Tibial nerve (tissue), 4 donors: ENCODE measurements at regions not wholly inside any gene's neighbourhood (a gene's known extent, or its start where the extent isn't known, plus 50 kb on each side); places are given as distances from the start of the nearest gene placed in this dataset.

Experiments
- EP300 ChIP-seq, 2 donors: sonication (generic); formaldehyde crosslinking; IDR thresholded peaks; one replicate each; pipeline ENCODE4 v1.6.1; 2017; ENCODE audit warnings: antibody characterized with exemption in 2 of 2, mild to moderate bottlenecking in 1 of 2
- POLR2A ChIP-seq, 2 donors: fragments of 450-650 bp; IDR thresholded peaks; one replicate each; pipeline ENCODE4 v1.6.1; 2017; ENCODE audit warnings: antibody characterized with exemption in 2 of 2, mild to moderate bottlenecking in 2 of 2, moderate library complexity in 2 of 2
- TF ChIP-seq, protein P1 (sequence below), 5 experiments: fragments of 200-600 bp in 3 of 5; fragments of 450-650 bp in 2 of 5; sonication (generic) in 3 of 5; IDR thresholded peaks; one replicate each; pipeline ENCODE4 v1.5.1; 2016 to 2019; ENCODE audit warnings: antibody characterized with exemption in 5 of 5, mild to moderate bottlenecking in 3 of 5, moderate library complexity in 2 of 5

- TF ChIP-seq, protein P1, sequence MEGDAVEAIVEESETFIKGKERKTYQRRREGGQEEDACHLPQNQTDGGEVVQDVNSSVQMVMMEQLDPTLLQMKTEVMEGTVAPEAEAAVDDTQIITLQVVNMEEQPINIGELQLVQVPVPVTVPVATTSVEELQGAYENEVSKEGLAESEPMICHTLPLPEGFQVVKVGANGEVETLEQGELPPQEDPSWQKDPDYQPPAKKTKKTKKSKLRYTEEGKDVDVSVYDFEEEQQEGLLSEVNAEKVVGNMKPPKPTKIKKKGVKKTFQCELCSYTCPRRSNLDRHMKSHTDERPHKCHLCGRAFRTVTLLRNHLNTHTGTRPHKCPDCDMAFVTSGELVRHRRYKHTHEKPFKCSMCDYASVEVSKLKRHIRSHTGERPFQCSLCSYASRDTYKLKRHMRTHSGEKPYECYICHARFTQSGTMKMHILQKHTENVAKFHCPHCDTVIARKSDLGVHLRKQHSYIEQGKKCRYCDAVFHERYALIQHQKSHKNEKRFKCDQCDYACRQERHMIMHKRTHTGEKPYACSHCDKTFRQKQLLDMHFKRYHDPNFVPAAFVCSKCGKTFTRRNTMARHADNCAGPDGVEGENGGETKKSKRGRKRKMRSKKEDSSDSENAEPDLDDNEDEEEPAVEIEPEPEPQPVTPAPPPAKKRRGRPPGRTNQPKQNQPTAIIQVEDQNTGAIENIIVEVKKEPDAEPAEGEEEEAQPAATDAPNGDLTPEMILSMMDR (IDR thresholded peaks at IDR 0.05), result no peak
- TF ChIP-seq POLR2A (IDR thresholded peaks at IDR 0.05) (no peak), EP300 (IDR thresholded peaks at IDR 0.05) (no peak)
Measured at GRCh38 chr13:99752373-99752772, 219.2 kb downstream of the ZIC5 start.
